Astrocyte (in vitro differentiated cells and primary cell): ENCODE measurements at regions not wholly inside any gene's neighbourhood (a gene's known extent, or its start where the extent isn't known, plus 50 kb on each side); places are given as distances from the start of the nearest gene placed in this dataset.

Experiments
- CTCF ChIP-seq: IDR thresholded peaks from 2 replicates; pipeline ENCODE4 v1.5.1; 2011; ENCODE audit warnings: low read depth, mild to moderate bottlenecking, inconsistent platforms, low read length, moderate library complexity; ENCODE audit not compliant: insufficient read depth
- EZH2 ChIP-seq: IDR thresholded peaks from 2 replicates; pipeline ENCODE4 v1.6.1; 2012; ENCODE audit warnings: mild to moderate bottlenecking, low read length, inconsistent platforms; ENCODE audit not compliant: insufficient read depth

- no peak for TF ChIP-seq EZH2
- TF ChIP-seq CTCF, result no peak
Measured at GRCh38 chr1:67923074-67923473, 89.8 kb upstream of the GNG12 start.
